ENCODE measurements at regions not wholly inside any gene's neighbourhood (a gene's known extent, or its start where the extent isn't known, plus 50 kb on each side); places are given as distances from the start of the nearest gene placed in this dataset.

DNA sequence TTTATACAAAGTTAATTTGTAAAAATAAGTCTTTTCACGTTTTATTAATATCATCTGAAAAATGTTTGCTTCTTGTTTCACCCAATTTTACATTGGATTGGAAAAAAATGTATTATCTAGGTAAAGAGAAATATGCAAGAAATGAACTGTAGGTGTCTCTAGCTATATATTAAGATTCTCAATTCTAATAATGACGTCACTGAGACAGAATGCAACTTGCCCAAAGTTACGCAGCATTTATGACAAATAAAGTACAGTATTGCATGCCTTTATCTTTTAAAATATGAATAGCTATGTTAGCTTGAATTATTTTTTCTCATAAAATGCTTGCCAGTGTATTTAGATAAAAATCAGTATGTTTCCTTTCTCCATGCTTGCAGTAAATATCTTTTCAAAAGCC, 728.8 kb downstream of the RERGL start:
- Mint-ChIP-seq H3K4me3 (no peak overlapping the region), H3K27me3 (ENCODE audit: low read depth) (no peaks in the 10 kb centered on the region), H3K27ac (no peak overlapping the region), H3K9me3 (no peaks in the 10 kb centered on the region), H3K4me1 (no peaks in the 10 kb centered on the region), H3K36me3 (no peaks in the 10 kb centered on the region)
- DNase-seq (ENCODE audit: low spot score in 2 of 2, unreplicated experiment in 2 of 2), result no peak
- TF ChIP-seq, protein P1, sequence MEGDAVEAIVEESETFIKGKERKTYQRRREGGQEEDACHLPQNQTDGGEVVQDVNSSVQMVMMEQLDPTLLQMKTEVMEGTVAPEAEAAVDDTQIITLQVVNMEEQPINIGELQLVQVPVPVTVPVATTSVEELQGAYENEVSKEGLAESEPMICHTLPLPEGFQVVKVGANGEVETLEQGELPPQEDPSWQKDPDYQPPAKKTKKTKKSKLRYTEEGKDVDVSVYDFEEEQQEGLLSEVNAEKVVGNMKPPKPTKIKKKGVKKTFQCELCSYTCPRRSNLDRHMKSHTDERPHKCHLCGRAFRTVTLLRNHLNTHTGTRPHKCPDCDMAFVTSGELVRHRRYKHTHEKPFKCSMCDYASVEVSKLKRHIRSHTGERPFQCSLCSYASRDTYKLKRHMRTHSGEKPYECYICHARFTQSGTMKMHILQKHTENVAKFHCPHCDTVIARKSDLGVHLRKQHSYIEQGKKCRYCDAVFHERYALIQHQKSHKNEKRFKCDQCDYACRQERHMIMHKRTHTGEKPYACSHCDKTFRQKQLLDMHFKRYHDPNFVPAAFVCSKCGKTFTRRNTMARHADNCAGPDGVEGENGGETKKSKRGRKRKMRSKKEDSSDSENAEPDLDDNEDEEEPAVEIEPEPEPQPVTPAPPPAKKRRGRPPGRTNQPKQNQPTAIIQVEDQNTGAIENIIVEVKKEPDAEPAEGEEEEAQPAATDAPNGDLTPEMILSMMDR (IDR thresholded peaks at IDR 0.05; ENCODE audit: unreplicated experiment), result no peak

DNA sequence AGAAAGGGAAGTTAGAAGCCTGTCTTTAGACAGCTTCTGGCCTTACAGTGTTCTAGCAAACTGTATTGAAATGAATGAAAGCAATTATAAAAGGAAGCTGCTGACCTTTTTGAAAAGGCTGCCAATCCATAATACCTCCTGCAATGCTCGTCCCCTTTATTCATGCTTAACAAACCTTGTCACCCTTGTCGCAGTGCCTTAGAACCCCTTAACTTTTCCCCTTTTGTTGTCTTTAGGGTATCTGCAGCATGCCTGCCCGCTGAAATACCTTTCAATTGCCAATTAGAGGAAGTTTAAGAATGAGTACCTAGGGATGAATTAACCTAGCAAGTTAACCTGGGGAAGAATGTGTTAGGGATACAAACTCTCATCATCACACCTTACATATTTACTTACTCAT, 731.2 kb downstream of the RERGL start:
- Mint-ChIP-seq H3K4me3 (no peak overlapping the region), H3K9me3 (no peaks in the 10 kb centered on the region), H3K27me3 (ENCODE audit: low read depth) (no peaks in the 10 kb centered on the region), H3K36me3 (no peaks in the 10 kb centered on the region), H3K27ac (no peak overlapping the region), H3K4me1 (no peaks in the 10 kb centered on the region)
- no peak for DNase-seq (ENCODE audit: low spot score in 2 of 2, unreplicated experiment in 2 of 2)
- TF ChIP-seq, protein P1 (IDR thresholded peaks at IDR 0.05; ENCODE audit: unreplicated experiment), result no peak

DNA sequence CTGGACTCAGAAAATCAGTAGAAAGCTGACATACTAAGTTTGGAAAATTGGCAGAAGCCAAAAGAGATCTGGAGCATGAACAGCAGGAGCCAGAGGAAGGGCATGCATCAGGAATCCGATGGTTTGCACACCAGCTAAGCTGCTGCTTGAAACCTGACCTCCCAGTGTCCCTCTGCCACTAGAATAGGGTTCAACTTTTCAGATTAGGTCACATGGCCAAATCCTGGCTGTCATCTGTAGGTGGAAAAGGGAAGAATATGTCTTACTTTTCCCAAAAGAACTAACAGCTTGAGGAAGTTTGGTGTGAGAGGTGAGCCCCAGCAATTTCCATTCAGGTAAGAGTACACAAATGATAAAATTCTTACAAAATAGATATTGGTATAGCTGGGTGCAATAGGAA, 732.6 kb downstream of the RERGL start:
- no peak overlapping the region for H3K27ac Mint-ChIP-seq
- TF ChIP-seq, protein P1 (IDR thresholded peaks at IDR 0.05; ENCODE audit: unreplicated experiment), result no peak
- no peaks in the 10 kb centered on the region for H3K9me3 Mint-ChIP-seq
- no peaks in the 10 kb centered on the region for H3K4me1 Mint-ChIP-seq
- H3K27me3 Mint-ChIP-seq (ENCODE audit: low read depth), result no peaks in the 10 kb centered on the region
- no peaks in the 10 kb centered on the region for H3K36me3 Mint-ChIP-seq
- no peak for DNase-seq (ENCODE audit: low spot score in 2 of 2, unreplicated experiment in 2 of 2)
- no peak overlapping the region for H3K4me3 Mint-ChIP-seq

DNA sequence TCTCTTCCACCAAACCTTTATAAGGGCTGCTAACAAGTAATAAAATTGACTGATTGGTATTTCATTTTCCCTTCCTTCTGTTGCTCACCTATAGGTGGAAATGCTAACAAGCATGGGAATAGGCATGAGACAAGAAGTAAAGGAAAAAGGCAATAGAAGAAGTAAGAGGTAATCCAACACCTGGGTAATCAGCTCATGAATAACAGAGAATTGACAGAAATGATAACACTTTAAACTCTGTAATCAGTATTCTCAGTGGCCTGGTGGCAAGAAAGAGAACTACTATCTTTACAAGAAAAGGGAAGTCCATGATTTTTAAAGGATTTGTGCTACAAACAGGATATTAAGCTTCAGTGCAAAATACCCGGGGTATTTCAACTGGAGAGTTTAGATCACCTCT, 737.8 kb downstream of the RERGL start:
- H3K4me3 Mint-ChIP-seq, result no peak overlapping the region
- H3K27ac Mint-ChIP-seq, result no peak overlapping the region
- H3K9me3 Mint-ChIP-seq, result no peaks in the 10 kb centered on the region
- H3K27me3 Mint-ChIP-seq (ENCODE audit: low read depth), result no peaks in the 10 kb centered on the region
- TF ChIP-seq, protein P1 (IDR thresholded peaks at IDR 0.05; ENCODE audit: unreplicated experiment), result peak; percentile 43
- H3K4me1 Mint-ChIP-seq, result no peaks in the 10 kb centered on the region
- no peaks in the 10 kb centered on the region for H3K36me3 Mint-ChIP-seq
- no peak for DNase-seq (ENCODE audit: low spot score in 2 of 2, unreplicated experiment in 2 of 2)

DNA sequence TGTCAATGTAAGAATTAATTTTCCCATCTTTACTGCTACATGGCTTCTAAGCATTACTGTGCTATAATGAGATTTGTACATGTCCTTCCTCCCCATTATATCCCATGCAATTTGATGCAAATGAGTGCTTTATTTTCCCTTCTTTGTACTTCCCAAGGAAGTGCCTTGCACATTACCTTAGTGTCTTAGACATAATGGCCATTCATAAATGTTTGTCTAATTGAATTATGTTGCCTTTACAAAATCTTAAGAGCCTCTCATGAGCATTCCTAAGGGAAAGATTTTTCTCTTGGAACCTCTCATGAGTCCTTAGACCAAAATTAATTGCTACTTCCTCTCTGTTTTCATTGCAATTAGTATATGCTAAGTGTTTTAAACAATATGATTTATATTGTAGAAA, 741.7 kb downstream of the RERGL start:
- no peak for DNase-seq (ENCODE audit: low spot score in 2 of 2, unreplicated experiment in 2 of 2)
- H3K36me3 Mint-ChIP-seq, result no peaks in the 10 kb centered on the region
- no peak overlapping the region for H3K27ac Mint-ChIP-seq
- no peaks in the 10 kb centered on the region for H3K4me1 Mint-ChIP-seq
- no peaks in the 10 kb centered on the region for H3K27me3 Mint-ChIP-seq (ENCODE audit: low read depth)
- TF ChIP-seq, protein P1 (IDR thresholded peaks at IDR 0.05; ENCODE audit: unreplicated experiment), result no peak
- no peak overlapping the region for H3K4me3 Mint-ChIP-seq
- peaks cover 6% of the 10 kb centered on the region for H3K9me3 Mint-ChIP-seq

DNA sequence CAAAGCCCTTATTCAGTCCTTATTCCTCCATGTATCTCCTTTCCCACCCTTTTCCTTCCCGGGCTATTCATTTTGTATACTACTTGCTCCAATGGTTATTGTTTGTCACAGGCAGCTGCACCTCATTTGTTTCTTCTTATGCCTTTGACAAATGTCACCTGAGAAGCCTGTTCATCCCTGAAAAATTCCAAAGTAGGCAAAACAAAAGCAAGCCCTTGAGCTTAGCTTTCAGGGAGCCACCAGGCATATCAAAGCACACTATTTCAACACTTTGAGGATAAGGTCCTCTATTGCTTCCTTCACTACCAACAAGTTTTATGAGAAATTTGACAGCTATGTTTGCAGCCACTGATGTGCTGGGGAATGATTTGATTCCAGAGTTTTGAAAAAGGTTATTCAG, 738.7 kb upstream of the LMO3 start:
- Mint-ChIP-seq H3K9me3 (peaks cover 15% of the 10 kb centered on the region), H3K4me3 (no peak overlapping the region), H3K4me1 (no peaks in the 10 kb centered on the region), H3K36me3 (no peaks in the 10 kb centered on the region), H3K27ac (no peak overlapping the region), H3K27me3 (ENCODE audit: low read depth) (no peaks in the 10 kb centered on the region)
- TF ChIP-seq, protein P1 (IDR thresholded peaks at IDR 0.05; ENCODE audit: unreplicated experiment), result no peak
- DNase-seq (ENCODE audit: low spot score in 2 of 2, unreplicated experiment in 2 of 2), result no peak

All from mesothelial cell of epicardium (in vitro differentiated cells).